Parathyroid adenoma (tissue), 2 donors: ENCODE measurements at regions not wholly inside any gene's neighbourhood (a gene's known extent, or its start where the extent isn't known, plus 50 kb on each side); places are given as distances from the start of the nearest gene placed in this dataset.

Experiments
- H2AFZ ChIP-seq: fragments of 300-600 bp; sonication (generic); one replicate; pipeline ENCODE4 v1.7.0; 2017; ENCODE audit warnings: antibody characterized with exemption, mild to moderate bottlenecking
- H3K27ac ChIP-seq: fragments of 300-600 bp; sonication (generic); one replicate; pipeline ENCODE4 v1.7.0; 2017
- H3K27me3 ChIP-seq: fragments of 300-600 bp; sonication (generic); one replicate; pipeline ENCODE4 v1.7.0; 2017; ENCODE audit warnings: low read length; ENCODE audit not compliant: control insufficient read depth, insufficient read depth
- H3K36me3 ChIP-seq: fragments of 300-600 bp; sonication (generic); one replicate; pipeline ENCODE4 v1.7.0; 2017; ENCODE audit warnings: low read length; ENCODE audit not compliant: control insufficient read depth, insufficient read depth
- H3K4me1 ChIP-seq: fragments of 300-600 bp; sonication (generic); one replicate; pipeline ENCODE4 v1.7.0; 2017; ENCODE audit warnings: control low read depth
- H3K4me2 ChIP-seq: fragments of 300-600 bp; sonication (generic); one replicate; pipeline ENCODE4 v1.7.0; 2017; ENCODE audit warnings: low read length
- H3K4me3 ChIP-seq: fragments of 300-600 bp; sonication (generic); one replicate; pipeline ENCODE4 v1.7.0; 2017; ENCODE audit warnings: low read depth, low read length
- H3K79me2 ChIP-seq: fragments of 300-600 bp; sonication (generic); one replicate; pipeline ENCODE4 v1.7.0; 2017; ENCODE audit warnings: control low read depth
- H3K9ac ChIP-seq: fragments of 300-600 bp; sonication (generic); one replicate; pipeline ENCODE4 v1.7.0; 2017; ENCODE audit warnings: mild to moderate bottlenecking
- H3K9me3 ChIP-seq: fragments of 300-600 bp; sonication (generic); one replicate; pipeline ENCODE4 v1.7.0; 2017; ENCODE audit warnings: low read length; ENCODE audit not compliant: control insufficient read depth
- TF ChIP-seq, protein P1 (sequence below): fragments of 300-600 bp; sonication (generic); IDR thresholded peaks from one replicate; pipeline ENCODE4 v1.7.0; 2017; ENCODE audit warnings: antibody characterized with exemption, mild to moderate bottlenecking
- donor health status: primary hyperparathyroidism.

DNA sequence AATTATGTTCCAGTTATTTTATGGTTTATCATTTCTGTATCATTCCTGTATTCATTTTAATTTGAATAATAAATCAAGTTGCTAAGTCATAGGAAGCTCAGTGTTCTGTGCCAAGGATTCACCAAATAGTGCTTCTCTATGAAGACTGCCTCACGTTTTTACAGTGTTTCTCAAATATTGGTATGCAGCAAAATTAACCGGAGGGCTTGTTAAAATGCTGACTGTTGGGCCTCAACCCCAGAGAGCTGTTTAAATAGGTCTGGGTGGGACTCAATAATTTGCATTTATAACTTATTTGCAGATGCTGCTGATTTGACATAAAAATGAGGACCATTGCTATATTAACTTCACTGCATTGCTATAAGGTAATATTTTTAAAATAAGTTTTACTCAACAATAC, 166.7 kb downstream of the TINAG start:
- H3K36me3 ChIP-seq, result no peaks in the 10 kb centered on the region
- no peaks in the 10 kb centered on the region for H3K4me1 ChIP-seq
- H3K4me3 ChIP-seq, result no peak overlapping the region
- no peak overlapping the region for H3K9ac ChIP-seq
- TF ChIP-seq, protein P1, sequence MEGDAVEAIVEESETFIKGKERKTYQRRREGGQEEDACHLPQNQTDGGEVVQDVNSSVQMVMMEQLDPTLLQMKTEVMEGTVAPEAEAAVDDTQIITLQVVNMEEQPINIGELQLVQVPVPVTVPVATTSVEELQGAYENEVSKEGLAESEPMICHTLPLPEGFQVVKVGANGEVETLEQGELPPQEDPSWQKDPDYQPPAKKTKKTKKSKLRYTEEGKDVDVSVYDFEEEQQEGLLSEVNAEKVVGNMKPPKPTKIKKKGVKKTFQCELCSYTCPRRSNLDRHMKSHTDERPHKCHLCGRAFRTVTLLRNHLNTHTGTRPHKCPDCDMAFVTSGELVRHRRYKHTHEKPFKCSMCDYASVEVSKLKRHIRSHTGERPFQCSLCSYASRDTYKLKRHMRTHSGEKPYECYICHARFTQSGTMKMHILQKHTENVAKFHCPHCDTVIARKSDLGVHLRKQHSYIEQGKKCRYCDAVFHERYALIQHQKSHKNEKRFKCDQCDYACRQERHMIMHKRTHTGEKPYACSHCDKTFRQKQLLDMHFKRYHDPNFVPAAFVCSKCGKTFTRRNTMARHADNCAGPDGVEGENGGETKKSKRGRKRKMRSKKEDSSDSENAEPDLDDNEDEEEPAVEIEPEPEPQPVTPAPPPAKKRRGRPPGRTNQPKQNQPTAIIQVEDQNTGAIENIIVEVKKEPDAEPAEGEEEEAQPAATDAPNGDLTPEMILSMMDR, result no peak
- H3K4me2 ChIP-seq, result no peak overlapping the region
- H2AFZ ChIP-seq, result no peak overlapping the region
- H3K9me3 ChIP-seq, result no peaks in the 10 kb centered on the region
- H3K27me3 ChIP-seq, result no peaks in the 10 kb centered on the region
- H3K79me2 ChIP-seq, result no peaks in the 10 kb centered on the region
- no peak overlapping the region for H3K27ac ChIP-seq

DNA sequence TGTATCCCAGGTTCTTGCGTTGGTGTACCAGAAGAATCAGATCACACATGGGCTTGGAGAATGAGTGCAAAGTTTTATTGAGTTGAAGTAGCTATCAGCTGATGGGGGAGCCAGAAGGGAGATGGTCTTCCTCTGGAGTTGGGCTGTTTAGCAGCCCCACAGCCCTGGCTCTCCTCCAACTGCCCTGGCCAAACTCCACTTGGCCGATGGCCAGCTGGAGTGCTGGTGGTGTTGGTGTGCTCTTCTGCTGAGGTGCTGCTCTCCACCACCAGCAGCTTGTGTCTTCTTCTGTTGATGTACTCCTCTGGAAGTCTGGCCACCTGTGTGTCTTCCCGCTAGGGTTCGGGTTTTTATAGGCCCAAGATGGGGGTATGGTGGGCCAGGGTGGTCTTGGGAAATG, 172.8 kb downstream of the TINAG start:
- H3K4me1 ChIP-seq, result no peaks in the 10 kb centered on the region
- H3K4me2 ChIP-seq, result no peak overlapping the region
- no peak overlapping the region for H3K27ac ChIP-seq
- H3K27me3 ChIP-seq, result no peaks in the 10 kb centered on the region
- no peaks in the 10 kb centered on the region for H3K79me2 ChIP-seq
- H3K9me3 ChIP-seq, result peaks cover 3% of the 10 kb centered on the region
- H3K4me3 ChIP-seq, result no peak overlapping the region
- TF ChIP-seq, protein P1, result no peak
- no peak overlapping the region for H3K9ac ChIP-seq
- no peak overlapping the region for H2AFZ ChIP-seq
- H3K36me3 ChIP-seq, result no peaks in the 10 kb centered on the region

DNA sequence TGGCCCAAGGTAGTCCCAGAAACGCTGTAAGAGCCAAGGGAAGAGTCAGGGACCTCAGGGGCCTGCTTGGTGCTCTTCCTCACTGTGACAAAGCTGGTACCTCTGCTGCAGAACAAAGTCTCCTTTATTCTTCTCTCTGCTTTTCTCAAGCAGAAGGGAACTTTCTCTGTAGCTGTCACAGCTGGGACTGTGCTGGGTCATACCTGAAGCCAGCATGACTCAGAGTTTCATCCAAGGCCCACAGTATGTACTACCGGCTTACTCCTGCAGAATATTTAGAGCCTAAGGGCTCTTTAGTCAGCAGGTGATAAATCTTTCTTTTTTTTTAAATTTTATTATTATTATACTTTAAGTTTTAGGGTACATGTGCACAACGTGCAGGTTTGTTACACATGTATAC, 183.2 kb downstream of the TINAG start:
- Histone ChIP-seq H3K27ac (no peak overlapping the region), H3K4me2 (no peak overlapping the region), H3K79me2 (no peaks in the 10 kb centered on the region), H3K36me3 (no peaks in the 10 kb centered on the region), H3K9me3 (no peaks in the 10 kb centered on the region), H3K9ac (no peak overlapping the region), H3K4me1 (no peaks in the 10 kb centered on the region), H3K4me3 (no peak overlapping the region), H3K27me3 (no peaks in the 10 kb centered on the region), H2AFZ (no peak overlapping the region)
- TF ChIP-seq, protein P1, result no peak

DNA sequence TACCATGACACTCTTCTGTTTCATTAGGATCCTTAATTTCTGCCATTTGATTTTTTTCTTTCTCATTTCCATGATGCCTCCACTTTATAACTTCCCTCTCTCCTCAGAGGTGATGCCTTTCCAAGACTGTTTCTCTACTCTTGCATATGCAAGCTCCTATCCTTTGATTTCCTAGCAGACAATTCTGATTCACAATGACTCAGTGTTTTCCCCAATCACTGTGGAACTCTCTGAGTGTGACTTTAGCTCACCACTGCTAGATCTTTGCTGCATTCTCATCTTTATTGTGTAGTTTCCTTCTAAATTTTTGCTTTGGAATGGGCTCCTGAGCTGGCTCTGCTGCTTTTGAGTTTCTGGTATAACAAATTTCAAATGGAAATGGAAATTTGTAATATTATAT, 184.9 kb downstream of the TINAG start:
- no peaks in the 10 kb centered on the region for H3K9me3 ChIP-seq
- no peaks in the 10 kb centered on the region for H3K79me2 ChIP-seq
- no peak overlapping the region for H3K9ac ChIP-seq
- no peak overlapping the region for H3K4me2 ChIP-seq
- no peaks in the 10 kb centered on the region for H3K4me1 ChIP-seq
- no peak overlapping the region for H3K4me3 ChIP-seq
- H3K27ac ChIP-seq, result no peak overlapping the region
- H3K36me3 ChIP-seq, result no peaks in the 10 kb centered on the region
- TF ChIP-seq, protein P1, result no peak
- no peaks in the 10 kb centered on the region for H3K27me3 ChIP-seq
- no peak overlapping the region for H2AFZ ChIP-seq

DNA sequence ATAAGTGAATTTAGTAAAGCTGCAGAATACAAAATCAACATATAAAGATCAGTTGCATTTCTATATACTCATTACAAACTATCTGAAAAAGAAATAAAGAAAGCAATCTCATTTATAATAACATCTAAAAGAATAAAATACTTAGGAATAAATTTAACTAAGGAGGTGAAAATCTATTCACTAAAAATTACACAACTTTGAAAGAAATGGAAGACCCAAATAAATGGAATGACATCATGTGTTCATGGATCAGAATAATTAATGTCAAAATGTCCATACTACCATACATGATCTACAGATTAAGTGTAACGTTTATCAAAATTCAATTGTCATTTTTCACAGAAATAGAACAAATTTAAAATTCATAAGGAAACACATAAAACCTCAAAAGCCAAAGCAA, 194.9 kb downstream of the TINAG start:
- H3K4me1 ChIP-seq, result no peaks in the 10 kb centered on the region
- no peaks in the 10 kb centered on the region for H3K36me3 ChIP-seq
- no peaks in the 10 kb centered on the region for H3K79me2 ChIP-seq
- no peaks in the 10 kb centered on the region for H3K9me3 ChIP-seq
- TF ChIP-seq, protein P1, result no peak
- H3K9ac ChIP-seq, result no peak overlapping the region
- no peaks in the 10 kb centered on the region for H3K27me3 ChIP-seq
- H2AFZ ChIP-seq, result no peak overlapping the region
- no peak overlapping the region for H3K4me3 ChIP-seq
- H3K27ac ChIP-seq, result no peak overlapping the region
- H3K4me2 ChIP-seq, result no peak overlapping the region
